NB4 (cell line): ENCODE measurements at regions not wholly inside any gene's neighbourhood (a gene's known extent, or its start where the extent isn't known, plus 50 kb on each side); places are given as distances from the start of the nearest gene placed in this dataset.
"Not testable (repeated sequence)": the region's sequence is repeated elsewhere in the genome, so short reads cannot be mapped to it uniquely, and the experiment has no call there.

ENCODE experiments used
- DNase-seq: peaks from one replicate; pipeline ENCODE4 v3.0.0; 2010; ENCODE audit warnings: low read depth
- H3K4me3 ChIP-seq: one replicate; pipeline ENCODE4 v1.5.1; 2011; ENCODE audit warnings: mild to moderate bottlenecking, low read depth, low read length, moderate library complexity
- MYC ChIP-seq: IDR thresholded peaks from 2 replicates; pipeline ENCODE4 v1.6.1; 2011; ENCODE audit warnings: low read depth, low read length
- POLR2A ChIP-seq: IDR thresholded peaks from 2 replicates; pipeline ENCODE4 v1.6.1; 2011; ENCODE audit warnings: mild to moderate bottlenecking; ENCODE audit not compliant: insufficient read length; ENCODE audit errors: extremely low read depth
- TF ChIP-seq, protein P1 (sequence below): IDR thresholded peaks from 2 replicates; pipeline ENCODE4 v1.6.1; 2011; ENCODE audit warnings: low read depth, low read length
- TF ChIP-seq, protein P2 (sequence below): IDR thresholded peaks from one replicate; pipeline ENCODE4 v1.5.1; 2012; ENCODE audit warnings: low read depth, low read length

GRCh38 chr4:187086151-187086550, 362.5 kb upstream of the FAT1 start:
- DNase-seq, result no peak
- TF ChIP-seq POLR2A (no peak), MYC (no peak)
- TF ChIP-seq, protein P1, sequence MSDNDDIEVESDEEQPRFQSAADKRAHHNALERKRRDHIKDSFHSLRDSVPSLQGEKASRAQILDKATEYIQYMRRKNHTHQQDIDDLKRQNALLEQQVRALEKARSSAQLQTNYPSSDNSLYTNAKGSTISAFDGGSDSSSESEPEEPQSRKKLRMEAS, result no peak
- TF ChIP-seq, protein P2, sequence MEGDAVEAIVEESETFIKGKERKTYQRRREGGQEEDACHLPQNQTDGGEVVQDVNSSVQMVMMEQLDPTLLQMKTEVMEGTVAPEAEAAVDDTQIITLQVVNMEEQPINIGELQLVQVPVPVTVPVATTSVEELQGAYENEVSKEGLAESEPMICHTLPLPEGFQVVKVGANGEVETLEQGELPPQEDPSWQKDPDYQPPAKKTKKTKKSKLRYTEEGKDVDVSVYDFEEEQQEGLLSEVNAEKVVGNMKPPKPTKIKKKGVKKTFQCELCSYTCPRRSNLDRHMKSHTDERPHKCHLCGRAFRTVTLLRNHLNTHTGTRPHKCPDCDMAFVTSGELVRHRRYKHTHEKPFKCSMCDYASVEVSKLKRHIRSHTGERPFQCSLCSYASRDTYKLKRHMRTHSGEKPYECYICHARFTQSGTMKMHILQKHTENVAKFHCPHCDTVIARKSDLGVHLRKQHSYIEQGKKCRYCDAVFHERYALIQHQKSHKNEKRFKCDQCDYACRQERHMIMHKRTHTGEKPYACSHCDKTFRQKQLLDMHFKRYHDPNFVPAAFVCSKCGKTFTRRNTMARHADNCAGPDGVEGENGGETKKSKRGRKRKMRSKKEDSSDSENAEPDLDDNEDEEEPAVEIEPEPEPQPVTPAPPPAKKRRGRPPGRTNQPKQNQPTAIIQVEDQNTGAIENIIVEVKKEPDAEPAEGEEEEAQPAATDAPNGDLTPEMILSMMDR, result no peak
- no peak overlapping the region for H3K4me3 ChIP-seq

- no peak overlapping the region for H3K4me3 ChIP-seq
- TF ChIP-seq MYC (no peak), POLR2A (no peak)
- TF ChIP-seq, protein P1, result no peak
- TF ChIP-seq, protein P2, result no peak
- no peak for DNase-seq
Observed at GRCh38 chr4:187088070-187088799, 364.6 kb upstream of the FAT1 start.

GRCh38 chr4:187090401-187090800, 366.7 kb upstream of the FAT1 start:
- no peak overlapping the region for H3K4me3 ChIP-seq
- TF ChIP-seq POLR2A (no peak), MYC (no peak)
- TF ChIP-seq, protein P1, result no peak
- TF ChIP-seq, protein P2, result no peak
- DNase-seq, result no peak

DNA sequence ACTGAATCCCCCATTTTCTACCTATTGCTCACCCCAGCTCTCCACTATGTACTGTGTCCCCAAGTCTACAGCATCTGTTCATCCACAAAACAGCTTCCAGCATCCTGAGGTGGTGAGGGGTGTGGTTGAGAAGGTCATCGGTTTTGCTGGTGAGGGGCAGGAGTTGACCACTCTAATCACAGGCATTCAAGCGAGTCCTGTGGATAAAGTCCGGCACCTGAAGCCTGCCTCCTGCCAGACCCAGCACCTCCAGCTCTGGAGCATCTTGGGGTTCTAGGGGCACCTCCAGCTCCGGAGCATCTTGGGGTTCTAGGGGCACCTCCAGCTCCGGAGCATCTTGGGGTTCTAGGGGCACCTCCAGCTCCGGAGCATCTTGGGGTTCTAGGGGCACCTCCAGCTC, 367.2 kb upstream of the FAT1 start:
- not testable (repeated sequence) for H3K4me3 ChIP-seq, DNase-seq

- H3K4me3 ChIP-seq, result no peak overlapping the region
- TF ChIP-seq POLR2A (no peak), MYC (no peak)
- TF ChIP-seq, protein P1, result no peak
- TF ChIP-seq, protein P2, result no peak
- no peak for DNase-seq
Observed at GRCh38 chr4:187094144-187094543, 370.5 kb upstream of the FAT1 start.

DNA sequence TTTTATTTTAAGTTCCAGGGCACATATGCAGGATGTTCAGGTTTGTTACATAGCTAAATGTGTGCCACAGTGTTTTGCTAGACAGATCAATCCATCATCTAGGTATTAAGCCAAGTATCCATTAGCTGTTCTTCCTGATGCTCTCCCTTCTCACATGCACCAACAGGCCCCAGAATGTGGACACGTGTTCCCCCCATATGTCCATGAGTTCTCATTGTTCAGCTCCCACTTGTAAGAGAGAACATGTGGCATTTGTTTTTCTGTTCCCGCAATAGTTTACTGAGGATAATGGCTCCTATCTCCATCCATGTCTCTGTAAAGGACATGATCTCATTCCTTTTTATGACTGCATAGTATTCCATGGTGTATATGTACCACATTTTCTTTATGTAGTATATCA, 374.8 kb upstream of the FAT1 start:
- no peak for TF ChIP-seq POLR2A
- TF ChIP-seq, protein P2, result no peak
- TF ChIP-seq MYC, result no peak
- TF ChIP-seq, protein P1, result no peak
- no peak overlapping the region for H3K4me3 ChIP-seq
- no peak for DNase-seq
